HG03571 (cell line): ENCODE measurements at regions not wholly inside any gene's neighbourhood (a gene's known extent, or its start where the extent isn't known, plus 50 kb on each side); places are given as distances from the start of the nearest gene placed in this dataset.

Experiments
- ATAC-seq: cut with Tn5 transposase; IDR thresholded peaks from one replicate; pipeline ENCODE4 v1.9.1; 2021; ENCODE audit not compliant: unreplicated experiment

DNA sequence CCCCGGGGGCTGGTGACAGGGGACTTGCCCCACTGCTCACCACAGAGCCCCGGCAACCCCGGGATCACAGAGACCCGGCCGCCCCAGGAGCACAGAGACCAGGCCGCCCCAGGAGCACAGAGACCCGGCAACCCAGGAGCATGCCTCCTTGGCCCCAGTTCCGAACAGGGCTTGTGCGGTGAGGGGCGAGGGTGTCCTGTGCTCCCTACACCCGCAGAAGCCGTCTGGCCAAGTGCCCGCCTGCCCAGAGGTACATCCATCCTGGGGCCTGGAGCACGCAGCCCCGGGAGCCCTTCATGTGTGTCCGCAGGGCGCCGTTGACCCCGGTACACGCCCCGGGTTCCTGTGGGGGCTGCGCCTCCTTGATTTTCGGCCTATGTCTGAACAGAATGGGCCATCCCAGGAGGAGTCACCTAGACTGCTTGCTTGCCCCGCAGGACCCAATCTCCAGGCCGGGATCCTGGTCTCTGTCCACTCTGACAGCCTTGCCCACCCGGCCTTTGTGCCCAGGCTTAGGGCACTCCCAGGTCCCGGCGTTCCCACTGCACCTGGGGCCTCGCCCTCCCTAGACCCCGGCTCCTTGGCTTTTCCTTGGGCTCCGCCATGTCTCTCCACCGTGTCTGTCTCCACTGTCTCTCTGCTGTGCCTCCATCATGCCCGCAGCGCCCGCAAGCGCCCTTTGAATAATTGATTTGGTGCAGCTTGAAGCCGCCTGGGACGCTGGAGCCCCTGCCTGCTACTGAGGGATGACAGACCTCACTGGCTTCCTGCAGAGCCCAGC lies 219.8 kb downstream of the ERMARD start:
- no peak for ATAC-seq

DNA sequence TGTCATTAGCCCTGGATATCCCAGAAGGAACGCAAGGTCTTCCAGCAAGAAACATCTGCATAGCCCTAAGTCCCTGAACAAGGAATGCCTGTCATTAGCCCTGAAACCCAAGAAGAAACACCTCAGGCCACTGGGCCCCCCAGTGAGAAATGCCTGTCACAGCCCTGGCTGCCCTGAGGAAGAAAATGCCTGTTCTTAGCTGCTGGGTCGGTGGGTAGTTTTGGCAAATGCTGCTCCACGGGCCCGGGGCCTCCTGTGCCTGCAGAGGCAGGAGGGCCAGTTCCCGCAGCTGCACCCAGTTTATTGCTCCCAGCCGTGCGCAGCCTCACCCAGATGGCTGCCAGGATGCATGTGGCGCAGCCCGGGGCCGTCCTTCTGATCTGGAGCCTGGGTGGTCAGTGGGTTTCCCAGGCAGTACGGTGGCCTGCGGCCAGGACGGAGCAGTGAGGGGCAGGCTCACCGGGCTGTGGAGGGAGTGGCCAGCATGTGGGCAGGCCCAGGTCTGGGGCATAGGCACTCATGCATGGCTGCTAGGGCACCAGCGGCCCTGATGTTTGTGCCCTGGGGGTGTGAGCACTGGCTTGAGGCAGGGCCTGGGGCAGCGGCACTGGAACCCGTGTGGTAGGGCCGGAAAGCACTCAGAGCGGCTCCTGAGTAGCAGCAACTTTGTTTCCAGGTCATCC lies 219.0 kb downstream of the ERMARD start:
- no peak for ATAC-seq

DNA sequence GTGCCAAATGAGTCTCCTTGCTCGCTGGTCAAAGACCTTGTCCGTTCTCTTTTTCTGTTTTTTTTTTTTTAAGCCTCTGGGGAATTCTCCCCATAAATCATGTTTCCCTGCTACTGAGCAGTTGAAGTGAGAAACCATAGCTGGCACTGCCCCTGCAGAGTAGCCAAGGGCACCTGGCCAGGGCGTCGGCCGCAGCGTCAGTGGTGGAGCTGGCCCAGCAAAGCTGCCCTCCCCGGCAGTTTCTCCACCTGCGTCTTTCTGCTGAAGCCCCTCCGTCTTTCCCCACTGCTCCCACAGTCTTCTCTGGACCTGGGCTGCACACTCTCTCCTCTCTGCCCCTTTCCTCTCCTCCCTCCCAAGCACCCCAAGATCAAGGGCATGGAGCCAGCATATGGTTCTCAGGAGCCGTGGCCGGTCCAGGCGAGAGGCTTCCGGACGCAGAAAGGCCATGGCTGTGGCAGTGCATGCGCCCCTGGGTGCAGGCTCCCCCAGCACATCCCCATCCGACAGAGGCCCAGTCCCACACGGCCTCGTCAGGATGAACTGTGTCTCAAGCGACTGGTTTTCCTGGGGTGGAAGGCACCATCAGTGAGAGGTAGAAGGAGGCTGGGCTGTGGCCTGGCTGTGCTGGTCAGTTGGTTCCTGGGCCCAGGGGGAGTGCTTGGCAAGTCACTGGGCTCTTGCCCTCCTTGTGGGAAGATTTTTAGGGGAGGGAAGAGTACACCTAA lies 218.1 kb downstream of the ERMARD start:
- no peak for ATAC-seq

DNA sequence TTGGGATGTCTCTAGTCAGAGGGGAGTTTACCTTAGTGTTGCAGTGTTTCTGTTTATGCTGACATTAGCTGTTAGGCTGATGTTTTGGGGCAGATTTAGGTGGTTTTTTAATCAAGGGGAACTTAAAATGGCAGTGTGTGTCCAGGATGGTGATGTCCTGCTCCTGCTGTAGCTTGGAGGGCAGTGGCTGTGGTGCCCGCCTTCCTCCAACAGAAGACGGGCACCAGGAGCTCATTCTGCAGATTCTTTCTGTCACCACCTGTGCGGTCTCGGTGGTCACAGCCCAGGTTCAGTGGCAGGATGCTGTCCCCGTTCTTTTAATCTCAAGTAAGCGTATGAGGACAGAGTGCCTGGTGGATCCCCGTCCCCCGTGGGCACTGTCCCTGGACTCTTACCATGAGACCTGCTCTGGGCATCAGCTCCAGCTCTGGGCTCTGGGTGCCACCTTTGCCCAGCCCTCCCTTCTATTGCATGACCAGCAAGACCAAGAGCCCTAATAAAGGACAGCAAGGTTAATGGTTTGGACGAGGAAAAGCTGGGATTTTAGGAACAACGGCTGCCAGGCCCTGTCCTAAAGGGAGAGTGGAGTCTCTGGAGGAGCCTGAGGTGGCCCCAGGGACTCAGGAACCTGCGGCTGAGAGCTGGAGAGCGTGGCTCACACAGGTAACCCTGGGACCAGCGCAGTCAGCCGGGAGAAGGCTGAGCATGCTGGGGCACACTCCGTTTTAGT lies 217.3 kb downstream of the ERMARD start:
- no peak for ATAC-seq

DNA sequence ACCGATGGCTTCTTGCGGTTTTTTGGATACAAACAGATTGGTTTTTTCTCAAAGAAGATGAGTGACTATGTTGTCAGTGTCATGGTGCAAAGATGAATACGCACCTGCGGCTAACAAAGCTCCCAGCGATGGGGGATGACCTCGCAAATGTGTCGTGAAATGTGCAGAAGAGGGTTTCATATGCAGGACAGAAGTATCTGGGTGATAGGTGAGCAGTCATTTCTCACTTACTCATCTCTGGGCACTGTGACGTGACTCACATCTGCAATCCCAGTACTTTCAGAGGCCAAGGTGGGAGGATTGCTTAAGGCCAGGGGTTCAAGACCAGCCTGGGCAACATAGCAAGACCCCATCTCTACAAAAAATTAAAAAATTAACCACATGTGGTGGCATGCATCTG lies 216.3 kb downstream of the ERMARD start:
- ATAC-seq, result no peak

DNA sequence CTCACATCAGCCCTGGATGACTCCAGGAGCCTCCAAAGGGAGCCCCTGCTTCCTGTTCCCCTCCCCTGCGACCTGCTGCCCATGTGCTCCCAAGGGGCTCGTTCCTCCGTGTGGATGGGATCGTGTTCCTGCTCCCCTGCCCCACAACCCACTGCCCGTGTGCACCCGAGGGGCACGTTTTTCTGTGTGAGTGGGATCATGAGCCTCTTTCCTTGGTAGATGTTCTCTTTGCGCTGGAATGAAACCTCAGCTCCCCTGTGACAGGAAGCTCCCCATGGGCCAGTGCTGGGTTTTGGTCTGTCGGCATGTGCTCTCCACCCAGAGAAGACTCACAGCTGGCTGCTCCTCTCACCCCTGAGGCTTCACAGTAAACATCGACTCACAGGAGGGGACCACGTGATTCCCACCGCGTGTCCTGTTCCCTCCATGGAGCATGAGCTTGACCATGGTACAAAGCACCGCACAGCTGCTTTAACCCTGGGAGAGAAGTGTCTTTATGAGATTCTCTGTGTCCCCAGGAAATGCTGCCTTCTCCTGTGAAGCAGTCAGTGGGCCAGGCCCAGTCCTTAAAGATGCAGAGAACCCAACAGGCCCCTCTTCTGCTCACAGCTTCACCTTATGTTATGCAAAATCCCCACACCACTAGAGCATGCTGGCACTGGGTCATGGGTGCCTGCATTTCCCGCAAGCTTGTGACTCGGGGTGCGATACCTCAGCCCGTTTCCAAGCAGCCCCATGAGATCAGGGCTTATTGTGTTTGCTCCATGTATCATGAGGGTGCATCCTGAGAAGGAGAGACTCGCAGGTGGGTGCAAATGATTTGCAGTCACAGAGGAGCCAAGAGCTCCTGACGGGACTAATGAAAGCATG lies 215.1 kb downstream of the ERMARD start:
- ATAC-seq, result no peak

DNA sequence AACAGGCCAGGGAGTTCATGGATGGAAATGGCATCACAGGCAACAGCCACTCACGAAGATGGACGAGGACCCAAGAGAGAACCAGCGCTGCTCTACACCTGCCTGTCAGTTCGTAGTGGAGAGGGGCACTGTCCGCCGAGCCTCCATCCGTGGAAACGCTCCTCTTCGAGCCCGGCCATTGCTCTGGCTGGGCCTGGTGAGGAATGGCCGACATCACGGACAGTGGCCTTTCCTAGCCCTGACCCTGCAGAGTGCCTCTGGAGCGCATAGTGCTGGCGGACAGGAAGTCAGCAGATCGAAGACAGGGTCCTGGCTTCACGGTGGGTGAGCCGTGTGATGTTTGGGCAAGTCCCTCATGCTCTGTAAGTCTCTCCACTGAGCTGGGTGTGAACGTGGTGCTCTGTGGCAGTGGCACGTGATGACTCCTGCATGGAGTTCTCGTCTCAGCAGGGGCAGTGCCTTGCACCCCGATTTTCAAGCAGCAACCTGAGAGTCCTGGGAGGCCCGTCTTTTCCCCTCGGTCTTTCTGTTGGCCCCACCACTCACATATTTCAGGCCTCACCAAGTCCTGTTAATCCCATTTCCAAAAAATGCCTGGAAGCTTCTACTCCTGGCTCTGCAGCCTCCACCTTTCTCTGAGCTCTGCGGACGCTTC lies 214.4 kb downstream of the ERMARD start:
- no peak for ATAC-seq

DNA sequence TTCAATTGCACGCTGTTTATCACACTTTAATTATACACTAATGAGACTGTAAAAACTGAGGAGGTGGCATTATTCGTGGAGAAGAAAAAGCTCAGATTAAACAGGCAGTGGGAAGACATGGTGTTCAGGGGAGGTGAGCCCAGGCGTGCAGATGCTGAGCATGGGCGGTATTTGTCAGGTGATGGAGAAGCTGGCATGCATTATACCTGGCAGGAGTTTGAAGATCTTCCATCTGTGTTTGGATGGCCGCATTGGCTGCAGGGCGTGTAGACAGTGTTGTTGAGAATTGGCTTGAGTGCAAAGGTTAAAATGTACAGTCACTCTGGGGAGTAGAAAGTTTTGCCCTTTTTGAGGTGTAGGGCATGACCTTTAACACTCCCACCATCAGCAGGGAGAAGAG lies 213.8 kb downstream of the ERMARD start:
- ATAC-seq, result no peak

DNA sequence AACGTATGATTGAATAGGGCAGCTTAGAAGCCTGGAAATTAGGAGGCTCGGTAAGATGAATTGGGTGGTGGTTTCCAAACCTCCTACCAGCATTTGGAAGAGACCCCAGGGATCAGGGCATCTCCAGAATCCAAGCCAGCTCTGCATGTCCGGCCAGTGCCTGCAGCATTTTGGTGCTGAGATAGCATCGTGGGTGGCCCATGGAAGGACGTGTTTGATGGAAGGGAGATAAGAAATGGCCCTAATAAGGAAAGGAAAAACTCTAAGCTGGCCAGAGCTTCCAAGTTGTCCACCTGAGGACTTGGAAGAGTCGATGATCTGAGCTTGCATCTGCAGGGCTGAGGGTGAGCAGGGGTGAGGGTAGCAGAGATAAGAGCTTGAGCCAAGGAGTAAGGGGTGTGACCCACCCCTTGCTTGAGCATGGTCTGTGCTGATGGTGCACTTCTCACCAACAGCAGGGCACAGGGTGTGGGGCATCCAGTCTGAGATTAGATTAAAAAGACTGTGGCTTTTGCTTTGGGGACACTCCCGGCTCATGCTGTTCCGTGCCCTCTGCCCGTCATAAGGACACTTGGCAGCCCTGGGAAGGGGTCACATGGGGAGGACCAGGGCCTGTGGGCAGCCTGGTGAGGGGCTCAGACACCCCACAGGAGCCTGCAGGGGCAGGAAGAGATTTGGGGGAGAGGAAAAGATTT lies 213.2 kb downstream of the ERMARD start:
- ATAC-seq, result no peak

DNA sequence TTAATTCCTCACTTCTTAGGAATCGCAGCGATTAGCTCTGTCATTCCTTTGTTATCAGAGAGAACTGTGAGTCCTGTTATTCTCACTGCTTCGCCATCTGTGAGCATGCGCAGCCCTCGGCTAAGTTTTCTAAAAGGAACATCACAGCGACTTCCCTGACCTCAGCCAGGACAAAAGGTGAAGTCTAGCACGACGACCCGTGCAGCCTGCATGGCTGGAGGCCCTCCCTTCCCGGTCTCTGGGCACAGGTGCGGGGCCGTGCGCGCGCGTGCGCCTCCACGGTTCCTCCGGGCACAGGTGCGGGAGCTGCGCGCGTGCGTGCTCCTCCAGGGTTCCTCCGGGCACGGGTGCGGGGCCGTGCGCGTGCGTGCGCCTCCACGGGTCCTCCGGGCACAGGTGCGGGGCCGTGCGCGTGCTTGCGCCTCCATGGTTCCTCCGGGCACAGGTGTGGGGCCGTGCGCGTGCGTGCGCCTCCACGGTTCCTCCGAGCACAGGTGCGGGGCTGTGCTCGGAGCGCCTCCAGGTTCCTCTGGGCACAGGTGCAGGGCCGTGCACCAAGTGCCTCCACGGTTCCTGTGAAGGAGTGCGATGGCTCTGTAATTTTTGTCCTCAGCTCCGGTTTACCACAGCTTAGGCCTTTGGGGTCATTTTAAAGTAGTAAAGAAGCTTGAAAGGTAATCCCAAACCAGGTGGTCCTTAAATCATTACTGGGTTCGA lies 212.3 kb downstream of the ERMARD start:
- no peak for ATAC-seq

DNA sequence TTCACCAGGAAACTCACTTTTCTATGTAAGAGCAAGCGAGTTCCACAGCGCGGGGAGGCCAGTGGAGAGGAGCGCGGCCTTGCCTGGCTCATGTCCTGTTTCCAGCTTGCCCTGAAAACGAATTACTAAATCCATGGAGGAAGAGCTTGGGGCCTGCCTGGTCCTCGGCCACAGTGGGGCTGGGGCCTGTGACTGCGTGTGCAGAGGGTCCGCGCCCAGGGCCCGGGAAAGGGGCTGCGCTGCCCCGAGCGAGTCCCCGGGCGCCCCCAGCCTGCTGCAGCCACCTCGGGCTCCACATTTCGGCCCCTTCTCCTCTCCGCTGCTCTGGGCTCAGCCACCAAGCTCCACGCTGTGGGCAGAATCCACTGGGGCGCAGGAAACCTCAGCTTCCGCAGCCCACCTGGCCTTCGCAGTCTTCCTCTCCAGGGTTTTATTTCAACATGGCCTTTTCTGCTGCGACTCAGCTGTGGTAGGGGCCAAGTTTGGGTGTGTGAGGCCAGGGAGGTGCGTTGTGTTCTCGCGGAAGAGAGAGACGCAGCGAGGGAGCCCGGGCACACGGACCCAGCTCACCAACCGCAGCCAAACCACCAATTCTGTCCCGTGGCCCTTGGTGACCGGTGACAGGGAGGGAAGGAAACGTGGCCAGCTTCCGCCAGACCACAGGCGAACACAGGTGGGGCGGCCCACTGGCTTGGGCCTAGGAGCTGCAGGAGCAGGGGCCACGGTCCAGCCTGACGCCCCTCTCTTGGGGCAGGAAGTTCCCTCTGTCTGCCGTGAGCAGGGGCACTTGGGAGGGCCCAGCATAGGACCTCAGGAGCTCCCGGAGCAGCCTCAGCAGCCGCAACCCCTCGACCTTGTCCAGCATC lies 211.4 kb downstream of the ERMARD start:
- ATAC-seq, result no peak

DNA sequence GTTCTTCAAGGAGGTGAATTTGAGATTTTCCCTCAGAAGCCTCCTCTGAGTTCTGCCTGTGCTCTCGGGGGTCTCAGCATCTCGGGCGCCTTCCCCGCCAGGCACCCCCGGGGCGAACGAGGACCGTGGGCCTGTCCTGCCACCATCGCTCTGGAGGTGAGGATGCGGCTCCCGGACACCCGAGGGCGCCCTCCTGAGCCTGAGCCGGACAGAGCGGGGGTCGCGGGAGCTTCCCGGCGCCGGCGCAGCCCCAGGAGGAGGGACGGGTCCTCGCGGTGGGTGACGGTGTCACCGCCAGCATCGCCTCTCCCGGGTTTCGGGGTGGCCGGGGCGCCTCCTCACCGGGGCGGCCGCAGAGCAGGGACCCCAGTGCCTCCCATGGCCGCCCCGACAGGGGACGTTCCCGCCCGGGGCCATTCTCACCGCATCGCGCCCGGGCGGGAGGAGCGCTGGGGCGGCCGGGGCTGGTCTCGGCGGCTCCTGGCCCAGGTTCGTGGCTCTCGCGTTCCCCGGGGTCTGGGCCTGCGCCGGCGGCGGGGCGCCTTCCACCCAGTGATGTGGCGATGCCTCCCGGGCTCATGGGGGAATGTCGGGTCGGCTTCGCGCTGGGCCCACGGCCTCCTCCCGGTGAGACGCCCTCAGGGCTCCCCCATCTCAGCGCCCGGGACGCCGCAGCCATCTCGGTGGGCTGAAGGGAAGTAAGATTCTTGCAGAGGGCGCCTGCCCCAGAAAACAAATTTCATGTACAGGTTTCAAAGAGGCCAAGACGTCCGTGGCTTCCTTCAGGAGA lies 210.5 kb downstream of the ERMARD start:
- no peak for ATAC-seq

DNA sequence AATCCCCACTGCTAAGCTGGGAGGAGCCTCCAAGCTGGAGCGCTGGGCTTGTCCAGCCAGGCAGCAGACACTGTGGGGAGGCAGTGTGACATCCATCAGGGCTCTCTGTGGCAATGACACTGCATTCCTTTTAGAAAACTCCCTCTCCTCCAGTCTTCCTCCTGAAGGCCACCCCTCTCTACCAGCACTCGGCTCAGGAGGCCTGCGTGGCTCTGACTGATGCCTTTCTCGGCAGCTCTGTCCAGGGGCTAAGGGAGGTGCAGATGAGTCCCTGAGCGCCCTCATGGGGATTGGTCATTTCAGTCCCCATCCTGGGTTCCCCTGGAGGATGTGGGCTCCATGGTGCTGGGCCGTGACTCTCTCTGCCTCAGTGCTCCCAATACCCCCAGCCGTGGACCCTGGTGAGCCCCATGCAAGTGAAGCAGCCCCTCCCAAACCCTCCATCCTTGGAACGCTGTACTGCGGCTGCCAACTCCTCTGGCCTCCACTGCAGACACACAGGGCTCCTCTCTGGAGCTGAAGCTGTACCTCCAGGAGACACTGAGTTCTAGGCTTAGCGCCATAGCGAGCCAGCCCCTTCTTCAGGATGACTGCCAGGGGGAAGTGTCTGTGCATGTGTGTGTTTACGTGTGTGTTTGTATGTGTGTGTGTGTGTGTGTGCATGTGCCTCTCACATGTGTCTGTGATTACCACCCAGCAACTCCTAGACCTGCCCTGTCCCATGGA lies 209.6 kb downstream of the ERMARD start:
- no peak for ATAC-seq

DNA sequence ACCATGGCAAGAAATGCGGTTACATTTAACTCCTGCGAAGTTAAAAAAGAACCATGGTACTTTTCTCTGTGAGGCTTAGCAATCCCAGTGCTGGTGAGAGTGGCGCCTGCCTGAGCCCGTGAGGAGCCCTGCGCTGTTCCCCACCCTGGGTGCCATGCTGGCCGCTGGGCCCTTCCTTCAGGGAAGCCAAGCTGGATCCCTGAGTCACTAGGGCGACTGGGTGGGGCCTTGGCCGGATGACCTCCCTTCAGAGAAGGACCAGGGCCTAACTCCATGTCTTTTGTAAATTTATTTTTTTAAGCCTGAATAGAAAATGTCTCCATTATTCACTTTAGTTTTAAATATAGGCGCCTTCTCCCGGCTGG lies 209.1 kb downstream of the ERMARD start:
- ATAC-seq, result no peak

DNA sequence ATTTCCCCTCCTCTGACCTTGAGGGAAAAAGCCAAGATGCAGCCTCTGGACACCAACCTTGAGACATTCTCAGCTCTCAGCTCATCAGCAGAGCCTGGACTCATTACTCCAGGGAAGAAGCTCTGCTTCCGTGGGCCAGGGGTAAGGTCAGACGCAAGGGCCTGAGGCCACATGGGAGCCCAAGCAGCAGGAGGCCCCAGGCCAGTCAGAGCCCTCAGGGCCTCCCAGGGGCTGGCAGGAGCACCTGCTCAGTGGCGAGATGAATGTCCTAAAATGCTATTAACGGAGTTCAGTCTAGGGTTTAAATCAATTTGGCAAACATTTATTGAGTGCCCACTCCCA lies 208.6 kb downstream of the ERMARD start:
- ATAC-seq, result no peak
